H9 (cell line): ENCODE measurements at regions not wholly inside any gene's neighbourhood (a gene's known extent, or its start where the extent isn't known, plus 50 kb on each side); places are given as distances from the start of the nearest gene placed in this dataset.

Experiments
- DNase-seq: peaks from one replicate; pipeline ENCODE4 v3.0.0-alpha.2; 2017
- H2AFZ ChIP-seq: one replicate; pipeline ENCODE4 v1.6.1; 2013; ENCODE audit warnings: mild to moderate bottlenecking, low read length, control low read depth, moderate library complexity
- H2AK5ac ChIP-seq: 2 replicates; pipeline ENCODE4 v1.6.1; 2013; ENCODE audit warnings: low read length, control low read depth, mixed read lengths; ENCODE audit not compliant: insufficient read length
- H2BK120ac ChIP-seq: one replicate; pipeline ENCODE4 v1.6.1; 2013; ENCODE audit warnings: low read depth, mild to moderate bottlenecking, low read length, control low read depth, inconsistent platforms; ENCODE audit not compliant: poor library complexity, severe bottlenecking
- H2BK12ac ChIP-seq: 2 replicates; pipeline ENCODE4 v1.6.1; 2013; ENCODE audit warnings: low read length, control low read depth, mixed read lengths, low read depth; ENCODE audit not compliant: insufficient read length
- H2BK15ac ChIP-seq: 2 replicates; pipeline ENCODE4 v1.6.1; 2013; ENCODE audit warnings: low read depth, low read length, control low read depth
- H2BK20ac ChIP-seq: one replicate; pipeline ENCODE4 v1.6.1; 2013; ENCODE audit warnings: low read depth, mild to moderate bottlenecking, low read length, control low read depth, inconsistent platforms; ENCODE audit not compliant: poor library complexity, severe bottlenecking
- H2BK5ac ChIP-seq: 2 replicates; pipeline ENCODE4 v1.6.1; 2013; ENCODE audit warnings: low read length, control low read depth, mixed read lengths; ENCODE audit not compliant: insufficient read length
- H3K14ac ChIP-seq: 2 replicates; pipeline ENCODE4 v1.6.1; 2013; ENCODE audit warnings: low read length, control low read depth; ENCODE audit not compliant: insufficient read depth
- H3K18ac ChIP-seq: 2 replicates; pipeline ENCODE4 v1.6.1; 2013; ENCODE audit warnings: low read depth, mild to moderate bottlenecking, mixed read lengths, low read length, control low read depth; ENCODE audit not compliant: insufficient read length
- H3K23ac ChIP-seq: 2 replicates; pipeline ENCODE4 v1.6.1; 2013; ENCODE audit warnings: low read length, control low read depth, mixed read lengths, low read depth; ENCODE audit not compliant: insufficient read length
- H3K23me2 ChIP-seq: 2 replicates; pipeline ENCODE4 v1.6.1; 2013; ENCODE audit warnings: low read depth, mild to moderate bottlenecking, mixed read lengths, low read length, control low read depth; ENCODE audit not compliant: insufficient read length, poor library complexity, severe bottlenecking
- H3K27ac ChIP-seq: 2 replicates; pipeline ENCODE4 v1.5.1; 2013; ENCODE audit warnings: low read length, control low read depth, mixed read lengths, low read depth; ENCODE audit not compliant: insufficient read length
- H3K27me3 ChIP-seq: 2 replicates; pipeline ENCODE4 v1.6.1; 2013; ENCODE audit warnings: low read length, control low read depth, inconsistent platforms; ENCODE audit not compliant: insufficient read depth
- H3K4ac ChIP-seq: 2 replicates; pipeline ENCODE4 v1.6.1; 2013; ENCODE audit warnings: low read depth, mild to moderate bottlenecking, control low read depth, inconsistent platforms, low read length, moderate library complexity
- H3K4me1 ChIP-seq: 2 replicates; pipeline ENCODE4 v1.6.1; 2013; ENCODE audit warnings: low read length, control low read depth, inconsistent platforms; ENCODE audit not compliant: insufficient read depth
- H3K4me2 ChIP-seq: 2 replicates; pipeline ENCODE4 v1.6.1; 2013; ENCODE audit warnings: low read length, control low read depth, mixed read lengths; ENCODE audit not compliant: insufficient read length, insufficient read depth
- H3K56ac ChIP-seq: 2 replicates; pipeline ENCODE4 v1.6.1; 2013; ENCODE audit warnings: low read depth, mild to moderate bottlenecking, mixed read lengths, low read length, control low read depth; ENCODE audit not compliant: insufficient read length
- H3K79me1 ChIP-seq: 2 replicates; pipeline ENCODE4 v1.6.1; 2013; ENCODE audit warnings: low read depth, mild to moderate bottlenecking, moderate library complexity, low read length, control low read depth, inconsistent platforms; ENCODE audit not compliant: insufficient read depth, poor library complexity, severe bottlenecking
- H3K79me2 ChIP-seq: 2 replicates; pipeline ENCODE4 v1.6.1; 2013; ENCODE audit warnings: low read length, control low read depth, inconsistent platforms; ENCODE audit not compliant: insufficient read depth
- H3K9ac ChIP-seq: 2 replicates; pipeline ENCODE4 v1.6.1; 2013; ENCODE audit warnings: low read length, control low read depth, mixed read lengths; ENCODE audit not compliant: insufficient read length; ENCODE audit errors: extremely low read depth
- H3K9me3 ChIP-seq: one replicate; pipeline ENCODE4 v1.6.1; 2013; ENCODE audit warnings: low read depth, low read length, inconsistent platforms; ENCODE audit not compliant: control insufficient read depth
- H3T11ph ChIP-seq: one replicate; pipeline ENCODE4 v1.6.1; 2013; ENCODE audit warnings: mild to moderate bottlenecking, low read length, control low read depth, inconsistent platforms
- H4K20me1 ChIP-seq: one replicate; pipeline ENCODE4 v1.6.1; 2013; ENCODE audit not compliant: control insufficient read depth, insufficient read length, insufficient read depth
- H4K5ac ChIP-seq: 2 replicates; pipeline ENCODE4 v1.6.1; 2013; ENCODE audit warnings: low read depth, mild to moderate bottlenecking, mixed read lengths, low read length, control low read depth; ENCODE audit not compliant: insufficient read length
- H4K8ac ChIP-seq: replicated peaks from 2 replicates; pipeline ENCODE4 v1.6.1; 2013; ENCODE audit warnings: low read length, control low read depth, mixed read lengths, low read depth; ENCODE audit not compliant: insufficient read length
- H4K91ac ChIP-seq: 2 replicates; pipeline ENCODE4 v1.6.1; 2013; ENCODE audit warnings: low read depth, mild to moderate bottlenecking, moderate library complexity, mixed read lengths, low read length, control low read depth; ENCODE audit not compliant: insufficient read length
- H3K27ac Mint-ChIP-seq, 3 experiments: 2 replicates in 2 of 3; 3 replicates in 1 of 3; pipeline ENCODE4 v1.8.0; 2020 to 2021; ENCODE audit warnings: mixed read lengths in 3 of 3, mild to moderate bottlenecking in 1 of 3, moderate library complexity in 1 of 3
- H3K27me3 Mint-ChIP-seq: 2 replicates; pipeline ENCODE4 v1.8.0; 2021; ENCODE audit warnings: low read depth, mild to moderate bottlenecking, moderate library complexity, mixed read lengths
- H3K36me3 Mint-ChIP-seq, 3 experiments: 2 replicates in 2 of 3; 3 replicates in 1 of 3; pipeline ENCODE4 v1.8.0; 2020 to 2021; ENCODE audit warnings: low read depth in 3 of 3, mixed read lengths in 3 of 3; ENCODE audit not compliant: insufficient read depth in 1 of 3
- H3K4me1 Mint-ChIP-seq, 2 experiments: 2 replicates each; pipeline ENCODE4 v1.8.0; 2020; ENCODE audit warnings: mixed read lengths in 2 of 2
- H3K4me3 Mint-ChIP-seq, 2 experiments: 2 replicates in 1 of 2; 3 replicates in 1 of 2; pipeline ENCODE4 v1.8.0; 2020 to 2021; ENCODE audit warnings: mild to moderate bottlenecking in 2 of 2, mixed read lengths in 2 of 2, moderate library complexity in 1 of 2
- H3K9me3 Mint-ChIP-seq, 2 experiments: 2 replicates in 1 of 2; 3 replicates in 1 of 2; pipeline ENCODE4 v1.8.0; 2020; ENCODE audit warnings: mild to moderate bottlenecking in 2 of 2, mixed read lengths in 2 of 2, moderate library complexity in 1 of 2
- WGBS: extraction: QIAGEN DNeasy Blood & Tissue Kit; methylation state at CpG from one replicate; pipeline ENCODE4 v1.1.7; 2013; ENCODE audit warnings: missing lambda C conversion rate, low lambda C conversion rate, mixed read lengths; ENCODE audit not compliant: insufficient read length; ENCODE audit errors: extremely low coverage; 5-methylcytosine and 5-hydroxymethylcytosine counted together
- TF ChIP-seq, protein P1 (sequence below): fragments of 200-600 bp; sonication (generic); conservative IDR thresholded peaks from 3 replicates; pipeline ENCODE4 v1.8.0; 2021; ENCODE audit warnings: antibody characterized with exemption, mild to moderate bottlenecking

GRCh38 chr14:98592611-98593170 lies 679.3 kb downstream of the BCL11B start:
- no peak overlapping the region for H2AK5ac ChIP-seq
- no peak overlapping the region for H3K4me2 ChIP-seq
- Mint-ChIP-seq H3K4me1 (no peaks in the 10 kb centered on the region), H3K4me3 (no peak overlapping the region), H3K9me3 (peaks cover 9 to 13% of the 10 kb centered on the region in 2 experiments; a peak in 3 of 5 replicates), H3K27me3 (no peaks in the 10 kb centered on the region), H3K27ac (no peak overlapping the region), H3K36me3 (peaks cover 2 to 4% (median 4%) of the 10 kb centered on the region in 3 experiments; a peak in 3 of 7 replicates)
- no peak overlapping the region for H2BK5ac ChIP-seq
- no peaks in the 10 kb centered on the region for H3K79me1 ChIP-seq
- H4K91ac ChIP-seq = no peak overlapping the region
- H3K27me3 ChIP-seq = no peaks in the 10 kb centered on the region
- no peak overlapping the region for H3K14ac ChIP-seq
- H3K4me1 ChIP-seq = no peaks in the 10 kb centered on the region
- no peak overlapping the region for H2AFZ ChIP-seq
- no peak overlapping the region for H2BK120ac ChIP-seq
- no peak overlapping the region for H3K23ac ChIP-seq
- H3K27ac ChIP-seq = no peak overlapping the region
- no peak overlapping the region for H2BK12ac ChIP-seq
- no peak overlapping the region for H2BK15ac ChIP-seq
- H3K9me3 ChIP-seq = no peaks in the 10 kb centered on the region
- no peak overlapping the region for H2BK20ac ChIP-seq
- no CpG with 5 or more reads among the region's 21 CpGs for WGBS
- H3K79me2 ChIP-seq = no peaks in the 10 kb centered on the region
- no peaks in the 10 kb centered on the region for H4K20me1 ChIP-seq
- no peaks in the 10 kb centered on the region for H3K23me2 ChIP-seq
- H3K9ac ChIP-seq = no peak overlapping the region
- TF ChIP-seq, protein P1, sequence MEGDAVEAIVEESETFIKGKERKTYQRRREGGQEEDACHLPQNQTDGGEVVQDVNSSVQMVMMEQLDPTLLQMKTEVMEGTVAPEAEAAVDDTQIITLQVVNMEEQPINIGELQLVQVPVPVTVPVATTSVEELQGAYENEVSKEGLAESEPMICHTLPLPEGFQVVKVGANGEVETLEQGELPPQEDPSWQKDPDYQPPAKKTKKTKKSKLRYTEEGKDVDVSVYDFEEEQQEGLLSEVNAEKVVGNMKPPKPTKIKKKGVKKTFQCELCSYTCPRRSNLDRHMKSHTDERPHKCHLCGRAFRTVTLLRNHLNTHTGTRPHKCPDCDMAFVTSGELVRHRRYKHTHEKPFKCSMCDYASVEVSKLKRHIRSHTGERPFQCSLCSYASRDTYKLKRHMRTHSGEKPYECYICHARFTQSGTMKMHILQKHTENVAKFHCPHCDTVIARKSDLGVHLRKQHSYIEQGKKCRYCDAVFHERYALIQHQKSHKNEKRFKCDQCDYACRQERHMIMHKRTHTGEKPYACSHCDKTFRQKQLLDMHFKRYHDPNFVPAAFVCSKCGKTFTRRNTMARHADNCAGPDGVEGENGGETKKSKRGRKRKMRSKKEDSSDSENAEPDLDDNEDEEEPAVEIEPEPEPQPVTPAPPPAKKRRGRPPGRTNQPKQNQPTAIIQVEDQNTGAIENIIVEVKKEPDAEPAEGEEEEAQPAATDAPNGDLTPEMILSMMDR = no peak
- no peak overlapping the region for H3K18ac ChIP-seq
- DNase-seq = no peak
- H3K4ac ChIP-seq = no peak overlapping the region
- H3T11ph ChIP-seq = no peak overlapping the region
- H3K56ac ChIP-seq = no peak overlapping the region
- H4K8ac ChIP-seq = no peak overlapping the region
- H4K5ac ChIP-seq = no peak overlapping the region
